WTC11 (cell line): ENCODE measurements at regions not wholly inside any gene's neighbourhood (a gene's known extent, or its start where the extent isn't known, plus 50 kb on each side); places are given as distances from the start of the nearest gene placed in this dataset.

Source experiments
- ATF2 ChIP-seq: sonication (generic); formaldehyde crosslinking; IDR thresholded peaks from 2 replicates; pipeline ENCODE4 v1.8.1; 2022; ENCODE audit warnings: low read depth, missing genetic modification reagents, borderline replicate concordance
- ATF3 ChIP-seq: sonication (generic); formaldehyde crosslinking; conservative IDR thresholded peaks from 2 replicates; pipeline ENCODE4 v1.8.1; 2022; ENCODE audit warnings: mild to moderate bottlenecking, missing genetic modification reagents
- CREB1 ChIP-seq: sonication (generic); formaldehyde crosslinking; IDR thresholded peaks from 2 replicates; pipeline ENCODE4 v1.8.0; 2023; ENCODE audit warnings: mild to moderate bottlenecking, missing genetic modification reagents
- CREM ChIP-seq: sonication (generic); formaldehyde crosslinking; IDR thresholded peaks from 2 replicates; pipeline ENCODE4 v1.8.1; 2022; ENCODE audit warnings: mild to moderate bottlenecking, missing genetic modification reagents, moderate library complexity
- CTCF ChIP-seq: fragments of 200-600 bp; IDR thresholded peaks from 2 replicates; pipeline ENCODE4 v1.8.0; 2022; ENCODE audit warnings: antibody characterized with exemption
- E2F1 ChIP-seq: sonication (generic); formaldehyde crosslinking; IDR thresholded peaks from 2 replicates; pipeline ENCODE4 v1.8.0; 2022; ENCODE audit warnings: mild to moderate bottlenecking, missing genetic modification reagents
- HMGXB4 ChIP-seq: sonication (generic); formaldehyde crosslinking; IDR thresholded peaks from 2 replicates; pipeline ENCODE4 v1.8.1; 2023; ENCODE audit warnings: mild to moderate bottlenecking, moderate library complexity, missing genetic modification reagents
- IRF1 ChIP-seq: sonication (generic); formaldehyde crosslinking; IDR thresholded peaks from 2 replicates; pipeline ENCODE4 v1.8.0; 2023; ENCODE audit warnings: missing genetic modification reagents
- KAT7 ChIP-seq: sonication (generic); formaldehyde crosslinking; IDR thresholded peaks from 2 replicates; pipeline ENCODE4 v1.8.1; 2023; ENCODE audit warnings: missing genetic modification reagents, mild to moderate bottlenecking, borderline replicate concordance
- MAX ChIP-seq: sonication (generic); formaldehyde crosslinking; IDR thresholded peaks from 2 replicates; pipeline ENCODE4 v1.8.0; 2022; ENCODE audit warnings: mild to moderate bottlenecking, missing genetic modification reagents
- NR3C1 ChIP-seq: sonication (generic); formaldehyde crosslinking; conservative IDR thresholded peaks from 2 replicates; pipeline ENCODE4 v1.8.1; 2023; ENCODE audit warnings: low read depth, mild to moderate bottlenecking, missing genetic modification reagents
- SP1 ChIP-seq: sonication (generic); formaldehyde crosslinking; conservative IDR thresholded peaks from 2 replicates; pipeline ENCODE4 v1.8.1; 2022; ENCODE audit warnings: missing genetic modification reagents
- ZBTB43 ChIP-seq: sonication (generic); formaldehyde crosslinking; IDR thresholded peaks from 2 replicates; pipeline ENCODE4 v1.8.1; 2023; ENCODE audit warnings: mild to moderate bottlenecking, missing genetic modification reagents
- ZNF121 ChIP-seq: sonication (generic); formaldehyde crosslinking; IDR thresholded peaks from 2 replicates; pipeline ENCODE4 v1.8.0; 2023; ENCODE audit warnings: missing genetic modification reagents

GRCh38 chr9:75734802-75735201 lies 155.7 kb upstream of the PCSK5 start:
- TF ChIP-seq ATF3 (CRISPR knock-in tag) = no peak
- no peak for TF ChIP-seq MAX (CRISPR knock-in tag)
- TF ChIP-seq CTCF = no peak
- TF ChIP-seq E2F1 (CRISPR knock-in tag) = no peak
- no peak for TF ChIP-seq SP1
- TF ChIP-seq NR3C1 = no peak
- TF ChIP-seq HMGXB4 (CRISPR knock-in tag) = no peak
- no peak for TF ChIP-seq ZBTB43
- no peak for TF ChIP-seq CREB1 (CRISPR knock-in tag)
- TF ChIP-seq ATF2 (CRISPR knock-in tag) = no peak
- no peak for TF ChIP-seq KAT7 (CRISPR knock-in tag)
- TF ChIP-seq ZNF121 (CRISPR knock-in tag) = no peak
- TF ChIP-seq CREM (CRISPR knock-in tag) = no peak
- no peak for TF ChIP-seq IRF1 (CRISPR knock-in tag)
